Head of caudate nucleus (tissue), 42 donors: ENCODE measurements at regions not wholly inside any gene's neighbourhood (a gene's known extent, or its start where the extent isn't known, plus 50 kb on each side); places are given as distances from the start of the nearest gene placed in this dataset.
"Not testable (repeated sequence)": the region's sequence is repeated elsewhere in the genome, so short reads cannot be mapped to it uniquely, and the experiment has no call there.

Experiments
- DNase-seq, 42 donors: peaks; one replicate each; pipeline versions ENCODE4 v3.0.0 to v3.0.0-alpha.2; 2020 to 2021; ENCODE audit warnings: mixed read lengths in 7 of 42
- intact Hi-C: fragments of 100-400 bp; cut with DNase I; formaldehyde crosslinking; loops from one replicate; pipeline ENCODE4 v1.15.0; 2022

GRCh38 chr6:135555550-135555949 lies 58.0 kb upstream of the AHI1 start:
- DNase-seq = no peak
- intact Hi-C loops = no loop called here

DNA sequence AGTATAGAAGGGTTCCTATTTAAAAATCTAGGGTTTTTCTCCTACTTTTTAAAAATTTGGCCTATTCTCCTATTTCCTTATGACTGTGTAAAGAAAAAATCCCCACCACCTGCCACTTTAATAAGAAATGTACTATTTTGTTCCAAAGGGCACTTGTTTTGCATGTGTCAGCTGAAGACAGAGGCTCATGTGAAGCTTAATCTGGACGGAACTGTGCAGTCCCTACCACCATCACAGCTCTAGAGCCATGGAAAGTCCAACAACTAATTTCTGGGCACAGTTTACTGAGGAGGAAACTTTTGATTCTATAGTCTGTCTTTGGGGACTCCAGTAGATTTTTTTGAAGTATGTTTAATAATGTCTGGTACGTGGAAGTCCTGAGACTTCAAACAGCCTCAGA lies 60.0 kb upstream of the AHI1 start:
- intact Hi-C loops = no loop called here
- DNase-seq = no peak

DNA sequence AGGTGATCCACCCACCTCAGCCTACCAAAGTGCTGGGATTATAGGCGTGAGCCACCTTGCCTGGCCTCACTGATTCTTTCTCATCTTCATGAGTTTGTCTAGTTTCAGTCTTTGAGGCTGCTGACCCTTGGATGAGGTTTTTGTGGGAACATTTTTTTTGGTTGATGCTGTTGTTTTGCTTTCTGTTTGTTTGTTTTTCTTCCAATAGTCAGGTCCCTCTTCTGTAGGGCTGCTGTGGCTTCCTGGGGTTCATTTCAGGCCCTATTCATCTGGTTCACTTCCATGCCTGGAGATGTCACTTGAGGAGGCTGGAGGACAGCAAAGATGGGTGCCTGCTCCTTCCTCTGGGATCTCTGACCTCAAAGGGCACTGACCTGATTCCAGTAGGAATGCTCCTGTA lies 68.1 kb upstream of the AHI1 start:
- intact Hi-C loops, DNase-seq: not testable (repeated sequence)

DNA sequence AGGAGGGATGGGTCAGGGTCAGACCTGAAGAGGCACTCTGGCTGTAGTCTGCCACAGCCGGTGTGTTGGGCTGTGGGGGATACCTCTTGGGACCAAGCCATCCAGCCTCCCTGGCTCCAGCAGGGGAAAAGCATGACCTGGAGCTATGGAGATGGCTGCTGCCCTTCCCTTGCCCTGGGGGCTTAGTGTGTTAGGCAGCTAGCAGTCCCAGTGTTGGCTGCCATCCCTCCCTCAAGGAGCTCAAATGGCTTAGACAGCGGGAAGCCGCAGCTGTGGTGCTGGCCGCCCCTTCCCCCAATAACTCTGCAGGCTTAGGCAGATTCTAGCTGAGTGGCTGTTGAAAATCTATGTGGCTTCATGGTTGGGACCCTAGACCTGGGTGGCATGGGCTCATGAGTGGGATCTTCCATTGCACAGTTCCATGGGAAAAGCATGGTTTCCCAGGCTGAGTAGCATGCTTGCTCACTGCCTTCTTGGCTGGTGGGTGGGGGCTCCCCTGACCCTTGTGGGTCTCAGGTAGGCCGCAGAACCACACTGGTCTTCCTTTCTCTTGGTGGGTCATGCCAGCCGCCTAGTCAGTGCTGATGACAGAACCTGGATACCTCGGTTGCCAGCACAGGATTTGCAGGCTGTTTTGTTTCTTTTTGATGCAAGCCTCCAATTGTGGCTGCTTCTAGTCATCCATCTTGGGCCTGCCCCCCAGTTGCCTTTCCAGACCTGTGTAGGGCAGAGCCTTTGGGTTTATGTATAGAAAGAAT lies 69.0 kb upstream of the AHI1 start:
- DNase-seq = no peak
- intact Hi-C loops = no loop called here

DNA sequence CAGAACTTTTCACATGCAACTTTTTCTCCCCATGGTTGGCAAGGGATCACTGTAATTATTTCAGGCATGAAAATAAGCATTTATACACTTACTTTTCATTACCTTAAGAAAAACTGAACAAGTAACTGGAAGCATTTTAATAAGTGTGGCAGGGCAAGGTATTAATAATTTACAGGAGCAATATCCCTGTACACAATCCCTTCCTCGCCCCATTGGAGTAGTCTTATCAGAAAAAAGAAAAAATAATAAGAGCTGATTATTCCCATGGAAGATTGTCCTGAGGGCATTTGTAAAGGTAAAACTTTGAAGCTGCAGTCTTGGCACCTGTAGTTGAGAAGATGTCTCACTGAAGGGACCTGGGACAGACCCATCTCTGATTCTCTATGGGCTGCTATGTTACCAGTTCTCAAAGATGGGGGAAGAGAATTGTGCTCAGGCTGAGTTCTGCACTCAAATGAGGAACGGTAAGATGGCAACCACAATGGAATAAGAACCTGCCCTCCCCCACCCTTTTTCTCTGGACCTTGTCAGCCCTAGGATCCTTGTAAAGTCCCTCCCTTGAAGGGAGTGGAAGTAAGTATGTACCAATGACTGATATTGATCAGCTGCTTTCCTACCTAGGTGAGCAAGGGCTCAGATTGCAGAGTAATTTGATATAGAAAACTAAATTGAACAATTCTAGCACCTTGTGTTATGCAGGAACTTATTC lies 70.0 kb upstream of the AHI1 start:
- DNase-seq = no peak
- intact Hi-C loops = no loop called here

- intact Hi-C loops = no loop called here
- DNase-seq = no peak
Measured at GRCh38 chr6:135568379-135568778, 70.8 kb upstream of the AHI1 start.

DNA sequence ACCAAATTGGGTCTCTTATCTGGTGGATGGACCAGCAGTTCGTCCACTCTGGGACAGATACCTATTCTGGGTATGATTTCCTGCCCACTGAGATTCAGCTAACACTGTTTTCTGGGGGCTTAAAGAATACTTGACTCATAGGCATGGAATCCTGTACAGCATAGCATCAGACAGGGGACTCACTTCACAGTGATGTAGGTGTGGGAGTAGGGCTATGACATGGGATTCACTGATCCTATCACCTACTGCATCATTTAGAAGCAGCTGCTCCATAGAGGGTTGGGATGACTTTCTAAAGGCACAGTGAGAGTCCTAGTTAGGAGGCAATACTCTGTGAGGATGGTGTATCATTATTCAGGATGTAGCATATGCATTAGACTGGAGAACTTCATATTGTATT lies 74.5 kb upstream of the AHI1 start:
- intact Hi-C loops = no loop called here
- DNase-seq = no peak

DNA sequence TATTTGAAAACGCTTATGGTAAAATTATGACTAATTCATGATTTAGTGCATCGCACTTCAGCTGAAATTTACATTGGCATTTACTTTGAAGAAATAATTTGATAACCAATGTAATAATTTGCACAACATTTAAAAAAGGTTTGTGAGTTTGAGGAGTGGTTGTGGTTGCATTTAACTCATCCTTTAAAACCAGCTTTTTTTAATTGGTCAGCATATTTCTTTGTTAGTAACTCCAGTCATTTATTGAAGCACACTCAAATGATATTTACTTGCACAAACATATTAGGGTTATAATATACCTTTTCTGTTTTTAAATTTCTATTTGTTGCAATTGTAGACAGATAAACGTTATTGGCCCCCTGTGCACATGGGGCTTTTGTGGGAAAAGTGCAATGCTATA lies 78.1 kb upstream of the AHI1 start:
- intact Hi-C loops = no loop called here
- DNase-seq = no peak

- DNase-seq = peak in 8 of 42 donors; percentile 4 to 60 (median 16)
Measured at GRCh38 chr6:135576055-135576454, 78.5 kb upstream of the AHI1 start.

GRCh38 chr6:135577059-135577538 lies 79.6 kb upstream of the AHI1 start:
- intact Hi-C loops = no loop called here
- peak in 3 of 42 donors; percentile 7 to 24 (median 8) for DNase-seq

More at GRCh38 chr6:135576055-135576454, 78.5 kb upstream of the AHI1 start:
- intact Hi-C loops = no loop called here

- no peak for DNase-seq
- intact Hi-C loops = no loop called here
Measured at GRCh38 chr6:135578976-135579375, 81.4 kb upstream of the AHI1 start.

DNA sequence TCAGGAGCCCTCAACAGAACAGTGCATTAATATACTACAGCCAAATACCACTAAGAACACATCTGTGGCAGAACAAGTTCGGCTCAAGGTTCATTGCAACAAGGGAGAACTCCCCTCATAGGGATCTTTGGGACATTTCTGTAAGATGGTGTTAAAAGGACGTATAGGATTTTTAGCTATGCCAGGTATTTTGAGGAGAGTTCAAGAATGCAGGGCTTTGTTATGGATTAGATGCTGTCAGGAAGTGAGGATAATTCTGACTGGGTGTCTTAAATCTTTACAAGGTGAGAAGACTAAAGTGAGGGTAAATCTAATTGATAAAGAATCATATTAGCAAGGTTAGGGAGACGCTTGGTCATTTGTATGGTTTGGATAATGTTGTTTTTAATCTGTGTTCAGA lies 83.7 kb upstream of the AHI1 start:
- DNase-seq = no peak
- intact Hi-C loops = no loop called here

DNA sequence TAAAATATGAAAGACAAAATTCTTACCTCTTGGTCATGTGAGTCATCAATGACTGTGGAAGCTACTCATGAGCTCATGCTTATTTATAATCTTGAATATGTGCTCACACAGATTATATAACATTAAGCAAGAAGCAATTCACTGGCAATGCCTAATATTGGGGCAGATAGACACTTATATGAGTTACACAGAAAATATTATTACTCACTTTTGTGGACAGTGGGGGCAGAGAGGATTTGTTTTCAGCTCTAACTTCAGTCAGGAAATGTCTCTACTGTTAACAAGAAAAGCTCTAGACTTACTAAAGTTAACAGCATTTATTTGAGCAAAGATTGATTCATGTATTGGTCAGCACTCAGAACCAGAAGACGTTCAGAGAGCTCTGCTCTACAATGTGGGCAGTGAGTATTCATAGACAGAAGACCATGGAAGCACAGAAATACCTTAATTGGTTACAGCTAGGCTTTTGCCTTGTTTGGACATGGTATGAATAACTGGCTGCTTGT lies 85.8 kb upstream of the AHI1 start:
- DNase-seq = no peak
- intact Hi-C loops = no loop called here

GRCh38 chr6:135586388-135586787 lies 88.8 kb upstream of the AHI1 start:
- intact Hi-C loops = no loop called here
- no peak for DNase-seq

DNA sequence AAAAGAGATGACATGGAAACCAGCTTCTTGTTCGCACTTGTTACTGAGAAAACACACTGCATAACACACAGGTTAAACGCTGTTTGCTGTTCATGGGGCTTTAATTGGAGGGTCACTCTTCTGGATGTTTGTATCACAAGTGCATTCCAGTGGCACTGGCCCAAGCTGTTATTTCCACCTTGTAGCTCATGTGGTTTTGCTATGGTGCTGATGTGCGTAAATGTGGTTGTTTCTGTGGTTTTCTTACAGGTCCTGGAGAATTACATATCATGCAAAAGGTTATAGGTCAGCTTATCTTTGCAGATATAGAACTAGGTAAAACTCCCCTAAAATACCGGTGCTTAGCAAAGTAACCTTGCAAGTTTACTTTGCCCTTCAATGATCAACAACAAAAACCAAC lies 89.3 kb upstream of the AHI1 start:
- intact Hi-C loops = no loop called here
- DNase-seq = no peak

- DNase-seq = no peak
- intact Hi-C loops = no loop called here
Measured at GRCh38 chr6:135592276-135592675, 94.7 kb upstream of the AHI1 start.

DNA sequence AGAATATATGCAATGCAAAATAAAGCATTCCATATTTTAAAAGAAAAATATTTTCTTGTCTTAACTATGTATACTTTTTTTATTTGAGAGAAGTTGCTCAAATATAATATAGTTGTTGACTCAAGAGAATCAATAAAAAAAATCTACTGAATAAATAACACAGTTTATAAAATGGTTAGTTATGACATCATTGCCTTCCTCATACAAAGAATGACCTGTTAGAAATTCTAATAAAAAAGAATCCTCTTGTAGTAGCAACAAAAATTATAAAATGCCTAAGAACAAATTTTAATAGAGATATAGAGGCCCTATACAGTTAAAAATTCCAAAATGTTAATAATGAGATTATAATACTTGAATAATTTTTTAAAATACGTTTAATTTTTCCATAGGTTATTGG lies 96.5 kb upstream of the AHI1 start:
- intact Hi-C loops = no loop called here
- DNase-seq = no peak

- intact Hi-C loops = no loop called here
- DNase-seq = no peak
Measured at GRCh38 chr6:135600086-135600702, 102.7 kb upstream of the AHI1 start.

- intact Hi-C loops = no loop called here
- DNase-seq = no peak
Measured at GRCh38 chr6:135600931-135601330, 103.4 kb upstream of the AHI1 start.

GRCh38 chr6:135601857-135602256 lies 104.3 kb upstream of the AHI1 start:
- intact Hi-C loops = no loop called here
- no peak for DNase-seq
